HepG2 (cell line): ENCODE measurements at regions not wholly inside any gene's neighbourhood (a gene's known extent, or its start where the extent isn't known, plus 50 kb on each side); places are given as distances from the start of the nearest gene placed in this dataset.
"Not testable (repeated sequence)": the region's sequence is repeated elsewhere in the genome, so short reads cannot be mapped to it uniquely, and the experiment has no call there.

ENCODE experiments used
- RNF219 ChIP-seq: sonication (generic); formaldehyde crosslinking; IDR thresholded peaks from 2 replicates; pipeline ENCODE4 v1.5.0; 2020; ENCODE audit warnings: mild to moderate bottlenecking, missing genetic modification reagents
- SUZ12 ChIP-seq: fragments of 150-350 bp; IDR thresholded peaks from 2 replicates; pipeline ENCODE4 v1.6.1; 2014; ENCODE audit warnings: low read depth, low read length

DNA sequence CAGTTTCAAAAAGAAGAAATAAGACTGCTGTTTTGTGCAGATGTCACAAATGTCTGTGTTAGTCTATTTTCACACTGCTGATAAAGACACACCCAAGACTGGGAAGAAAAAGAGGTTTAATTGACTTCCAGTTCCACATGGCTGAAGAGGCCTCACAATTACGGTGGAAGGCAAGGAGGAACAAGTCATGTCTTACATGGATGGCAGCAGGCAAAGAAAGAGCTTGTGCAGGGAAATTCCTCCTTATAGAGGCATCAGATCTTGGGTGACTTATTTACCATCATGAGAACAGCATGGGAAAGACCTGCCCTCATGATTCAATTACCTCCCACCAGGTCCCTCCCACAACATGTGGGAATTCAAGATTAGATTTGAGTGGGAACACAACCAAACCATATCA, 527.7 kb upstream of the KCND2 start:
- not testable (repeated sequence) for TF ChIP-seq SUZ12; RNF219 (CRISPR knock-in tag)
